ENCODE measurements at regions not wholly inside any gene's neighbourhood (a gene's known extent, or its start where the extent isn't known, plus 50 kb on each side); places are given as distances from the start of the nearest gene placed in this dataset.

- no peak for TF ChIP-seq POLR2A (IDR thresholded peaks at IDR 0.05)
- no peak for TF ChIP-seq CTCF (IDR thresholded peaks at IDR 0.05)
These were observed 165.0 kb downstream of the RCN1 start for GRCh38 chr11:32255841-32256240.
